AG09309 (cell line): ENCODE measurements at regions not wholly inside any gene's neighbourhood (a gene's known extent, or its start where the extent isn't known, plus 50 kb on each side); places are given as distances from the start of the nearest gene placed in this dataset.

Experiments
- DNase-seq: peaks from one replicate; pipeline ENCODE4 v3.0.0-alpha.2; 2010; ENCODE audit warnings: low read depth
- H3K4me3 ChIP-seq: 2 replicates; pipeline ENCODE4 v1.5.1; 2011; ENCODE audit warnings: mild to moderate bottlenecking, low read depth, low read length, moderate library complexity; ENCODE audit not compliant: control insufficient read depth
- TF ChIP-seq, protein P1 (sequence below): IDR thresholded peaks from 2 replicates; pipeline ENCODE4 v1.5.1; 2011; ENCODE audit warnings: mild to moderate bottlenecking, low read depth, low read length, inconsistent platforms; ENCODE audit not compliant: insufficient read depth, control insufficient read depth; ENCODE audit errors: missing control alignments

DNA sequence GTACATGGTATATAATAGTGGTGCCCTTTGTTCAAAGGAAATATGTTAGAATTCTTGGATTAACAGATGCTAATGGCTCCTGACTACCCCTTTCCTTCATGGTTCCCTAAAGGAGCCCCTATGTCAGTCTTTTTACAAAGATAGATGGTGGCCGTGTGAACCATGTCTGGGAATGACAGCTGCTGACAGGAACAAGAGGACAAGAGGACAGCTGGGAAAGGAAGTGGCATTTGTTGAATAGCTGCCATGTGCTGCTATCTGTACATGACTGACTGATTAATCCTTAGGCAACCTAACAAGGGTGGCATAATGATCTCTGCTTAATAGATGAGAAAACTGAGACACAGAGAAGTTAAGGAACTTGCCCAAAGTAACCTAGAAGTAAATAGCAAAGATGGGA lies 321.7 kb downstream of the ZNF621 start:
- no peak overlapping the region for H3K4me3 ChIP-seq
- DNase-seq: no peak
- TF ChIP-seq, protein P1, sequence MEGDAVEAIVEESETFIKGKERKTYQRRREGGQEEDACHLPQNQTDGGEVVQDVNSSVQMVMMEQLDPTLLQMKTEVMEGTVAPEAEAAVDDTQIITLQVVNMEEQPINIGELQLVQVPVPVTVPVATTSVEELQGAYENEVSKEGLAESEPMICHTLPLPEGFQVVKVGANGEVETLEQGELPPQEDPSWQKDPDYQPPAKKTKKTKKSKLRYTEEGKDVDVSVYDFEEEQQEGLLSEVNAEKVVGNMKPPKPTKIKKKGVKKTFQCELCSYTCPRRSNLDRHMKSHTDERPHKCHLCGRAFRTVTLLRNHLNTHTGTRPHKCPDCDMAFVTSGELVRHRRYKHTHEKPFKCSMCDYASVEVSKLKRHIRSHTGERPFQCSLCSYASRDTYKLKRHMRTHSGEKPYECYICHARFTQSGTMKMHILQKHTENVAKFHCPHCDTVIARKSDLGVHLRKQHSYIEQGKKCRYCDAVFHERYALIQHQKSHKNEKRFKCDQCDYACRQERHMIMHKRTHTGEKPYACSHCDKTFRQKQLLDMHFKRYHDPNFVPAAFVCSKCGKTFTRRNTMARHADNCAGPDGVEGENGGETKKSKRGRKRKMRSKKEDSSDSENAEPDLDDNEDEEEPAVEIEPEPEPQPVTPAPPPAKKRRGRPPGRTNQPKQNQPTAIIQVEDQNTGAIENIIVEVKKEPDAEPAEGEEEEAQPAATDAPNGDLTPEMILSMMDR: no peak

DNA sequence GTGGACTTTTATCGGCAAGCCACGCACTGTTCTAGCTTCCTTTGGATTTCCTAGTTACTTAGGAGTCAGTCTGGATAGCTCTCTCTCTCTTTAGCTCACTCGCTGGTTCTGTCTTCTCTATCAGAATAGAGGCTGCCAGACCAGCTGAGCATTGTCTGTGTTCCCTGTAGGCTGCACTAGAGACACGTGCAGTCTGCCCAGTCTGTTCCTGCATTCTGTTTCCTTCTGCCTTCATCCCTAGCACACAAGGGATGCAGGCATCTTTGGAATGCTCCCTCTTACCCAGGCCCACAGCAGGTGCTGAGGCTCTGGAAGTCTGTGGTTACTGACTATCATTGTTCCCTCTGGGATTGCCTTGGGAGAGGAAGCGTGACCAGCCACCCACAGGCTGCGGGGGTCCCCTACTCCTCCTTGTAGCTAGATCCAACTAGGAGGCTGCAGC lies 322.8 kb downstream of the ZNF621 start:
- no peak overlapping the region for H3K4me3 ChIP-seq
- DNase-seq: no peak
- TF ChIP-seq, protein P1: no peak

DNA sequence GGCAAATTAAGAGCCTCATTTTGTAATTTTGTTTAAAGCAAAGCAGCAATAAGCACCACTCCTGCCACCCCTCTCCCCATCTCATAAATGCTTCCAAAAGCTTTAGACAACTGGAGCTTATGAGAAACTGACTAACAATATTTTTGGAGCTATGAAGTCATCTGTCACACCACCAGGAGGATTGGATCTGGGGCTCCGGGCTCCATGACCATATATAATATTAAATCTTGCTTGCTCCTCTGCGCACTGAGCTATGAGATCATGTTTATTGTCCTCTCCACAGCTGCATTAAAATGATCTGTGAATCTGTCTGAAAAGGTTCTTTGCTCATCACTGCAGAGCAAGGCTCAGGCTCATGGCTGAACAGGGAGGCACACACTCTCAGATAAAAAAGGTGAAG lies 323.7 kb downstream of the ZNF621 start:
- no peak for DNase-seq
- TF ChIP-seq, protein P1: no peak
- no peak overlapping the region for H3K4me3 ChIP-seq

DNA sequence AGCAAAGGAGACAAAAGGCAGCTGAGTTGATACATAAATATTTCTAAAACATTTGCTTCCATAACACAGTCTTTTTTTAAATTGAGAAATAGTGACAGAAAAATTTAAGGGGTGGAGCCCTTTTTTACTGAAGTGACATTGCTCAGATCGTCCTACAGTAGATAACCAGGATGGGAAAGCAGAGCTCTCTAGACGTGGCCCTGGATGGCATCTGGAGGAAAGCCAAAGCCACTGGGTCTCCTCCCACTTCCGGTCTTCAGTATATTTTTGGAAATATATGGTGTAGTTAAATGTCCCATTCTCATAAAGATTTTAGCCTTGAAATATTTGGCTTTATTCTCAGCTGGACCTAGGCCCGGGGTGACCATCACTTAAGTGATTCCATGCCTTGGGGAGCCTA lies 326.1 kb downstream of the ZNF621 start:
- no peak for DNase-seq
- no peak overlapping the region for H3K4me3 ChIP-seq
- TF ChIP-seq, protein P1: no peak

DNA sequence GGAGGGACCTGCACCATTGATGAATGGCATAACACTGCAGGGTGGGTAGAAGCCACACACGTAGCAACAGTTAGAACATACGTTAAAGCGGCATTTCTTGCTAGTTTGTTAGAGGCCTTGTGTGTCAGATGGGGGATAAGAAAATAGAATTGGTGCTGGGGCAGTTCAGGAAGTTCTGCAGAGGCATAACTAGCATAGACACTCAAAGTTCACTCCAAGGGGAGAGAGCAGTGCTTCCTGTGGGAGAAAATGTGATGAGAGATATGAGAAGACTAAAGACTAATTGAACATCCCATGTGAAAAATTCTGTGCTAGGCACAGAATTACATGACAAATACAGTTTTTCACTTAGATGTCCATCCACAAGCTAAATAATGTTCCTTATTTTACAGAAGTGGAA lies 327.1 kb downstream of the ZNF621 start:
- DNase-seq: no peak
- TF ChIP-seq, protein P1: no peak

DNA sequence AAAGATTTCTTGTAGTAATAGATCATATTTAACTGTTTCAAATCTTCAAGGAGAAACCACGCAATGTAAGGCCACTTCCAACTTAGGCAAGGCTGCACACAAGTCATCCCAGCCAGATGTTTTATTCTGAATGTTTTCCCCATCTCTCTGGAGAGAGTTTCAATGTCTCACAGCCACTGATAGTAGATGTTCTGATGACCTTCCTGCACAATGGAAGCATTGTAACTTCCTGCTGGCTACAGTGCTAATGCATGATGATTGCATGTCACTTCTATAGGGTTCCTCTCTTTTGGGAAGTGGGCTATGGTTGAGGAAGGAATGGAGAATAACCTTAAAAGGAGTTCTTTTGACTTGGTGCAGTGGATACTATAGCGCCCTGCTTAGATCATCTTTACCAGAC lies 328.0 kb downstream of the ZNF621 start:
- TF ChIP-seq, protein P1: no peak
- H3K4me3 ChIP-seq: no peak overlapping the region
- no peak for DNase-seq

More for the DNA sequence above, 327.1 kb downstream of the ZNF621 start:
- H3K4me3 ChIP-seq: no peak overlapping the region

DNA sequence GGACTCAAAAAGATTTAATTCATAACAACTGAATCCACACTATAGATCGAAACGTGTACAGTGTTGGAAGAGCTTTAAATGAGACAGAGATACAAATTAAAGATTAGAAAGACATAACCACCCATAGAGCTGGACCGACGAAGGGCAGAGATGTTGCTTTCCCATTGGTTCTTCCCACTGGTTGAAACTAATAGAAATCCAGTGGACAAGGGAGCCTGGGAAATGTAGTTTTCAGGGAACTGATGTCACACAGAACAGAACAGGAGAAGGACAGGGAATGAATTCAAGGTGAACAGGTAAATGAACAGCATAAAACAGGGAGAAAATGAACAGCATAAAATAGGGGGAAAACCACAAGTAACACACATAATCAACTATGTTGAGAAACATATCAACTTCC lies 328.7 kb downstream of the ZNF621 start:
- DNase-seq: no peak
- TF ChIP-seq, protein P1: no peak
- no peak overlapping the region for H3K4me3 ChIP-seq
